ENCODE measurements at regions not wholly inside any gene's neighbourhood (a gene's known extent, or its start where the extent isn't known, plus 50 kb on each side); places are given as distances from the start of the nearest gene placed in this dataset.
"Not testable (repeated sequence)": the region's sequence is repeated elsewhere in the genome, so short reads cannot be mapped to it uniquely, and the experiment has no call there.

GRCh38 chr13:84697591-84697990 is 815.3 kb upstream of the SLITRK1 start:
- not testable (repeated sequence) for TF ChIP-seq POLR2A, CTCF (IDR thresholded peaks at IDR 0.05)

All from esophagus squamous epithelium (tissue), 4 donors.